ENCODE measurements at regions not wholly inside any gene's neighbourhood (a gene's known extent, or its start where the extent isn't known, plus 50 kb on each side); places are given as distances from the start of the nearest gene placed in this dataset.

DNA sequence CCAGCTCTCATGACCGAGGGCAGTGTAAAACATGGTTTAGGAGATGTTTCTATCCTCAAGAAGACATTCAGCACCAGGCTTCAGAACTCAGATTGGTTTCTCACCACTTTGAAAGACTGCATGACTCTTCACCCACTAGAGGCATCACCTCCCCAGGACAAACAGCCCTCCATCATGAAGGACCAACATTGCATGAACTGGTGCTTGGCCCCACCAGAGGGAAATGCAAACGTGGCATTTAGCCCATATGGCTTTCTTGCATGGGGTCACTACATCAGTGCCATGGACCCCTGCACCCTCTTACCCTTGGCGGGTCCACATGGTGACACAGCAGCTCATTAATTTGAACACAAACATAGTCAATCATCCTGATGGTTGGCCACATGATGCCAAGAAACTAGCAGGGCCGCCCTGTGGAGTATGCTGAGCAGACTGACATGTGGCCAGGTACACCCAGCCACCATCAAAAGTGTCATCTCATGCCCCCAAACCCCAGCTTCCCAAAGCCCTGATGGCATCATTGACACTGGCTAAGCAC lies 129.5 kb upstream of the FSTL4 start:
- TF ChIP-seq, protein P1, sequence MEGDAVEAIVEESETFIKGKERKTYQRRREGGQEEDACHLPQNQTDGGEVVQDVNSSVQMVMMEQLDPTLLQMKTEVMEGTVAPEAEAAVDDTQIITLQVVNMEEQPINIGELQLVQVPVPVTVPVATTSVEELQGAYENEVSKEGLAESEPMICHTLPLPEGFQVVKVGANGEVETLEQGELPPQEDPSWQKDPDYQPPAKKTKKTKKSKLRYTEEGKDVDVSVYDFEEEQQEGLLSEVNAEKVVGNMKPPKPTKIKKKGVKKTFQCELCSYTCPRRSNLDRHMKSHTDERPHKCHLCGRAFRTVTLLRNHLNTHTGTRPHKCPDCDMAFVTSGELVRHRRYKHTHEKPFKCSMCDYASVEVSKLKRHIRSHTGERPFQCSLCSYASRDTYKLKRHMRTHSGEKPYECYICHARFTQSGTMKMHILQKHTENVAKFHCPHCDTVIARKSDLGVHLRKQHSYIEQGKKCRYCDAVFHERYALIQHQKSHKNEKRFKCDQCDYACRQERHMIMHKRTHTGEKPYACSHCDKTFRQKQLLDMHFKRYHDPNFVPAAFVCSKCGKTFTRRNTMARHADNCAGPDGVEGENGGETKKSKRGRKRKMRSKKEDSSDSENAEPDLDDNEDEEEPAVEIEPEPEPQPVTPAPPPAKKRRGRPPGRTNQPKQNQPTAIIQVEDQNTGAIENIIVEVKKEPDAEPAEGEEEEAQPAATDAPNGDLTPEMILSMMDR (IDR thresholded peaks at IDR 0.05), result no peak
- TF ChIP-seq POLR2A (IDR thresholded peaks at IDR 0.05), result no peak

Data from right lobe of liver (tissue), 4 donors.